HG03139 (cell line): ENCODE measurements at regions not wholly inside any gene's neighbourhood (a gene's known extent, or its start where the extent isn't known, plus 50 kb on each side); places are given as distances from the start of the nearest gene placed in this dataset.

Experiments
- ATAC-seq: cut with Tn5 transposase; IDR thresholded peaks from one replicate; pipeline ENCODE4 v1.9.1; 2021; ENCODE audit not compliant: unreplicated experiment

DNA sequence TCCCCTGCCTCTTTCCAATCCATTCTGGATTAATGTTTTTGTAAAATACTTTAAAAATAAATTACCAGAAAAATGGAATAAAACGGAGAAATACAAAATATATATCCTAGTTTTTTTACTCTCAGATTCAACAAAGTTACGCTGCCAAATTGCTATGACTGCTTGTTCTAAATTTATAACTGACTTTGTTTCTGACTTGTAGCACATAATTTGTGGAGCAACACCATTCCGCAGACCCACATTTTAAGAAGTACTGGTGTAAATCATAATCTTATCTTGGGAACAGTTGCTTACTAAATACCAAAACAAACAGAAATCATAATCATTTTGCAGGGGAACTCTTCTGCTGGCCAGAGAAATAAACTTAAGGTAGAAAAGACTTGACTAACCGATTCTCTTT is 339.4 kb upstream of the CBLB start:
- ATAC-seq = no peak

DNA sequence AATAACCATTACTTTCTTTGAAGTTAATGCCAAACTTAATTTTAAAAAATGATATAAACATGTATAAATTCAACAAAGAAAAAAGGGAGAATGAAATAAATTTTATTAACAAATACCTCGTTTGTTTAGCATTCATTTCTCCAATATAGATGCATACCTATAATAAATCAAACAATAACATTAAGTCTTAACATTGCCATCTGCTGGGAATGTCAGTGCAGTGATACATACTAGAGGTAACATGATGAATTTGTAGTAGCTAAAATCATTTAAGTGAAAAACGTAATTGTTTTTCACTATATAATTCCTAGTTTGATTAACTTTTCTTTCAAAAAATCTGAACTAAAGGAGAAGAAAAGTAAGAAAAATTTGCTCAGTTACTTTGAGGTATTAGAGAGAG is 340.2 kb upstream of the CBLB start:
- ATAC-seq = no peak

DNA sequence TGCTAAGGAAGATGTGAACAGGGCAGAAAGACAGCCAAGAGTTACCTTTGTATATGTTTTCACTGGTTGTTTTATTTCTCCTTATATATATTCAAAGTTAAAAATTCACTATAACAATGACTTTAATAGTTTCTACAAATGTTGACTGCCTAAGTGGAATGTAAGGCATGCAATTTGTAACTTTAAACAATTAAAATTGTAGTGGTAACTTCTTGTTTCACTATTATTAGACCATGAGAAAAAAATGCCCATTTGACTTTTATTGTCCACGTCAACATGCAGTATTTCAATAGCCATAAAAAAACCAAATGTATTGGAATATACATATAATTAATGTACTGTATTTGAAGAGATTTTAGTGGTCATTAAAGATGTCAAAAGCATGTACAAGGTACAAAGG is 340.7 kb upstream of the CBLB start:
- ATAC-seq = no peak

DNA sequence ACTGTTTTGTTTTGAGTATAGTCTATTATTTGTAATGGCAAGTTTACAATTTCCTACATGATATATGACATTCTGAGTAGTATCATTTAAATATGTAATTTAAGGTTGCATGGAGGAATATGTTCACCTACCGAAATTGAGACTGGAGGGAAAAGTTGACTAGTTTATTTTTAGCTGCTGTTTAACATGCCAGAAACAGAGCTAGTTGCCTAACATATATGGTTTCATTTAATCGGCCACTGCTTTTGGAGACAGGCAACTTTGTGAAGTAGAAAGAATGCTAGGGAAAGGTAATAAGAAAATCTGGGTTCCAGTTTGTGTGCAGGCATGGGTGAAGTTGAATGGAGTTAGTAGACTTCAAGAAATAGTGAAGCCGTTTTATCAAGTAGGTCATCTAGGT is 342.1 kb upstream of the CBLB start:
- ATAC-seq = no peak

DNA sequence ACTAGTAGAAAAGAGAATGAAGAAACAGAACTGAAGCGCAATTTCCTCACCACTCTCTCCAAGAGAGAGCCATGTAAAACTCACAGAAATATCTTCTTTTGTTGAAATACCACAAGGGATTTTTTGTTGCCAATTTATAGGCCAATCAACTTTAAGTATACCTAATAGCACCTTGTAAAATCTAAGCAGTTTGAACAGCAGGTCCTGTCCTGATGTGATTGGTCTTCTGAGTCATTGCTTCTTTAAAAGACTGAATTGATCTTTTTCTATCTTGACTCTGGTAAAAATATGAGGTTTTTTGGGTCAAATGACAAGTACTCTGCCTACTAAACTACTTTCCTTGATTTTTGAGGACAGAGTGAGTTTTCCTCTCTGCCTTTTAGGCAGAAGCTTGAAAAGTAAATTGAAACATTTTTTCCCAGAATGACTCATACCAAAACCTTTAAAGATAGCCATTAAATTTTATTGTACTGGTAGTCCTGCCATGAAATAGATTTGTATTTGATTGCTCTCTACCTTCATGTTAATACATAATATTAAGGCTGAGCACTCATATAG is 343.9 kb upstream of the CBLB start:
- ATAC-seq = no peak

DNA sequence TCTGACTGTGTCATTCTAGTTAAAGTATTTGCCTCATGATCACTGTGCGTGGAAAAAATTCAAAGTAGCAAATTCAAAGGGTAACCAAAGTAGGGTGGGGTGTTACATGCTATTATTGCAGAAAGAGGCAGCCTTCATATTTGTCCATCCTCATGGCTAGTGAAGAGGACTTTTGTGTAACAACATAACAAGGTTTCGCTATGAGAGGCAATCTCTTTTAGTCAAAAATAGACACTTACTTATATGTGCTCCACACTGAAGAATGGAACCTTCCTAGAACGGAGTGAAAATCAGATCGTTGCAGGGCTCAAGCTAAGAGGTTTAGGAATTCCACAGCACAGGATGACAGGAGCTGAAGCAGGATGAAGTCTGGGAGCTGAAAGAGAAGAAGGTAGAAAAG is 345.1 kb upstream of the CBLB start:
- no peak for ATAC-seq

DNA sequence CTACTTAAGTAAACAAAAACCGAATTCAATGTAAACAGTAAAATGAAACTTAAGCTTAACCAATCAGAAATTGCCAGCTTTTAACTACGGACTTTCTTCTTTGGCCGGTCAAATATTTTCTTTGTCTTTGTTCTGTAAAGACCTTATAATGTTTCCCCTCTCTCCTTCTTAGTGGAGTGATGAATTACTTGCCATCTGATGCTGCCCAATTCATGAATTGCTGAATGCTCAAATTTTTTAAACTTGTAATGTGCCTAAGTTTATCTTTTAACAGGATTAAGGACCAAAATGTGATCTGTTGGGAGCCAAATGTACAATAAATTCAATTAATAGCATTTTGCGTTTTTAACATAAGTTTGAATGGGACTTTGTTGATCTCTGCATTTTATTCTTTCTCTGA is 345.8 kb upstream of the CBLB start:
- no peak for ATAC-seq

DNA sequence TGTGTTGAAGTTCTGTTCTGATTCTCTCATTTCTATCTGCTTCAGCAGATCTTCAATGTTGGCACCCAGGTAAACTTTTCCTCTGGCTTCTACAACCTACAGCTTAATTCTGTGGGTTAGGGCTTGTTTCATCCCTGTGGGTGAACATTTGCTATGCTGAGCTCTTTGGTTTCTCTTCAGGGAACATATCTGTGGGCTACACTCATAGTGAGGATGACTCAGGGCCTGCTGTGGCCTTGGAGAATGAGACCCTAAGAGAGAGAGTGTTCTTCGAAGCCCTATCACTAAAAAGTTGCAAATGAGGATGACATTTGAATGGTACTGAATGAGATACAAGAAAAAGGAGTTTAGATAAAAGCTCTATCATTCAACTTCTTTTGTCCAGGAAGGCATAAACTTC is 346.2 kb upstream of the CBLB start:
- no peak for ATAC-seq

DNA sequence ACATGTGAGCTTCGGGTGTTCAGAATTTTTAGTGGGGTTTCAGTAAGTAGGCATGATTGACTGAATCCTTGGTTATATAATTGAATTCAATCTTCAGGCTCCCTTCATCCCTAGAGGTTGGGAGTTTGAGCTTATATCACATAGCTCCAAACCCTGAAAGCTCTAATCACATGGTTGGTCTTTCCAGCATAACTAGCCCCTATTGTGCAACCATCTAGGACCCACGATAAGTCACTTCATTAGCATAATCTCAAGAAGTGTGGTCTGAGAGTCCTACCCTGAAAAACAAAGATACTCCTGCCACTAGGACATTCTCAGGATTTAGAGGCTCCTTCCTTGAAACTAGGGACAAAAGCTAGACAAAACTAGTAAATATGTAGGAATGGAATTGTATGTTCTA is 348.9 kb upstream of the CBLB start:
- ATAC-seq = no peak

DNA sequence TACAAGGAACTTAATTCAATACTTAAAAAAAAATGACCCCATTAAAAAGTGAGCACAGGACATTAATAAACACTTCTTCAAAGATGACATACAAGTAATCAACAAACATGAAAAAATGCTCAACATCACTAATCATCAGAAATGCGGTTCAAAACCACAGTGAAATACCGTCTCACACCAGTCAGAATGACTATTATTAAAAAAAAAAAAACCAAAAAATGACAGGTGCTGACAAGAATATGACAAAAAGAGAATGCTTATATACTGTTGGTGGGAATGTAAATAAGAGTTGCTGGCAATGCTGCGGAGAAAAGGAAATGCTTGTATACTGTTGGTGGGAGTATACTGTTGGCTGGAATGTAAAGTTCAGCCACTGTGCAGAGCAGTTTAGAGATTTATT is 358.3 kb upstream of the CBLB start:
- no peak for ATAC-seq

DNA sequence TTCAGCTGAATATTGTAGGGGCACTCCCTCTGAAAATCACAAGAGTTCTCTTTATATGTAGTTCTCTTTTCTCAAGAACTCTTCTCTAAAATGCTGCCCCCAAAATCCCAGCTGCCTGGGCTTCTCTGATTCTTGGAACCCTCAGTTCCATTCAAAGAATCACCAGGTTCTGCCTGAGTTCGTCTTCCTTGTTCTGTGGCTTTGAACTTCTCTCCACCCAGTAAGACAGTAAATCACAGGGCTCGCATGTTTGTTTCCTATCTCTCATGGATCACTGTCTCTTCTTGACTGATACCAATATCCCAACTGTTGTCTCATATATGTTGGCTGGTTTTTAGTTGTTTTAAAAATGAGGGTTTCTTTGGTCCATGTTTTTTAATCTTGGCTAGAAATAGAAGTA is 359.5 kb upstream of the CBLB start:
- ATAC-seq = no peak

DNA sequence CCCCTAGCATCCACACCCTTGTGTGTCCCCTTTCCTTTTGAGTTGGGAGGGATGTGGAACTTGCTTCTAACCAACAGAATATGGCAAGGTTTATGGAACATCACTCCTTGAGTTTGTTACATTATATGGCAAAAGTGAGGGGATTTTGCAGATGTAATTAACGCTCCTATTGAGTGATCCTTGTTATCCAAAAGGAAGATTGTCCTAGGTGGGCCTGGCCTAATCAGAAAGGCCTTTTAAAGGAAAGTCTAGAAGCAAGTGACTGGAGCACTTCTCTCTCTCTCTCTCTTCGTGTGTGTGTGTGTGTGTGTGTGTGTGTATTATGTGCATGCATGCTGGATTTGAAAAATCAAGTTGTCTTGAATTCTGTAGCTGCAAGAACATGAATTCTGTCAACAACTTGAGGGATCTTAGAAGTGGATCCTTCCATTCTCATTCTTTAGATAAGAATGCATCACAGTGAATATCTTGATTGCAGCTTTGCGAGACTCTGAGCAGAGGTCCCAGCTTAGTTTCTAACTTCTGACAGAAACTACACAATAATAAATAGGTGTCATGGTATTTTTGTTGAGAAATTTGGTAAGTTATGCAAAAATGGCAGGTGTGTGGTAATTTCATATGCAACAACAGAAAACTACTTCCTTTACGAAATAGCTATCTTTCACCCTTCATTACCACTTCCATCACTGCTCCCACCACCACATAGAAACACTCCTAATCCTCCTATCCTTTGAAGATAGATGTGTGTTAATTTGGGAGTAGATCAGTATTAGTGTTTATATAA is 360.9 kb upstream of the CBLB start:
- no peak for ATAC-seq

DNA sequence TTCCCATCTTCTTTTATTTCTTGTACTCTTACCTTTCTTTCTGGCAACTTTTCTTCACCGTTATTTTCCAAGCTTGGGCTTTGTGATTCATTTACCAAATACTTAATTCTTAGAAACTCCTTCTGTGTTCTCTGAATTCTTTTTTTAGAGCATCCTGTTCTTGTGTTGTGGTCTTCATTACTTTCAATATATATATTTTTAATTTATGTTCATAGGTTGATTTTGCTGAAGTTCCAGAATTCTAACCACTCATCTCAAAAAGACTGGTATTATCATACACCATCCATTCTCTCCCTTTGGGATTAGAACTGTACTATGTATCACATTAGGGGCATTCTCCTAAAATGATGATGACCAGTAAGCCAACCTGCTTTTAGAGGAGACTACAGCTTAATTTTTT is 362.3 kb upstream of the CBLB start:
- ATAC-seq = no peak

DNA sequence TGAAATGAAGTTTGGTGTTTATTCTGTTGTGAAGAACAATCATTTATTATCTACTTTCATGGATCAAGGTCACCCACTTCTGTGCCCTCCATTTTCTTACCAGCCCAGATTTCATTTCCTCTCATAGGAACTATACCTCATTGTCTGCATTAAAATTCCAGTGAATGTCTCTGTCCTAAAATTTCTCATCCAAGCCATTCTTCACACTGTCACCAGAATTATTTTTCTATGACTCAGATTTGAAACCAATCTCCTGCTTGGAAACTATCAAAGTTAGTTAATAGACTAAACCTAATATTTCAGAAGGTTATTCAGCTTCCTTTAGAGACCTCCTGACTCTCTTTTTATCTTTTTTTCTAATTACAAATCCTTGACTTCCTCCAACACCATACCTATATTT is 364.1 kb upstream of the CBLB start:
- no peak for ATAC-seq

DNA sequence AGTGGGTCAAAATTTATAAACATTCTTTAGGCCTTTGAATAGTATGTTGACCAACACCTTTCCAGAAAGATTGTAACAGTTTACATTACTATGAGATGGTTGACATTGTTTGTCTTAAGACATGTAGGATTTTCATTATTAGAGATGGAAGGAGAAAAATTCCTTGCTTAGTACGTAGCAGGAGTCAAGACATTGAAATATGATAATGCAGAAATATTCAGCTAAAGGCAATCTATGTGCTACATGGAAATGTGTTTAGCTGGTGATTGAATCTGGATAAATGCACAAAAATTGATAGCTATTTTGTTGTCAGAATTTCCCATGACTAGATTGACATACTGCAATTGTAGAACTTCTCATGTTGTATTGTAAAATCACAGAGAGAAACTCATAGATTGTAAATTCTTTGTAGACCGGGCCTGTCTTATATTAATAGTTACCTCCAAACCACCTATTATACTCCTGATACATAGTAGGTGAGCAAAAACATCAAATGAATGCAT is 370.4 kb upstream of the CBLB start:
- ATAC-seq = no peak

DNA sequence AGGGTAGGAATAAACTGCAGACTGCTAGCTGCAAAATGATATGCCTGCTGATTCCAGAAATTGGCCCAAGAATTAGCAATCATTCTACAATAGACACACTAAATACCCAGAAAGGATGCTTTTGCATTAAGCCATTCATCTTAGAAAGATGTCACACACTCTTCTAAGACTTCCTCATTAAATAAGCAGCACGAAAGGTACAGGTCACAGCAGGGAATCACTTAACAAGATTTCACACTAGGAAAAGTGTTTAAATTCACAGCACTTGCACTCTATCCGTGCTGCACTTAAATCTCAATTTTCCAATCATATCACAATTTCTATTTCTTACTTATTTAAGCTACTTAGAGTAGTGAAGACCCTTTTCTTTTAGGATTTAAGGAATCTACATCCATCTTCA is 372.8 kb upstream of the CBLB start:
- ATAC-seq = no peak

DNA sequence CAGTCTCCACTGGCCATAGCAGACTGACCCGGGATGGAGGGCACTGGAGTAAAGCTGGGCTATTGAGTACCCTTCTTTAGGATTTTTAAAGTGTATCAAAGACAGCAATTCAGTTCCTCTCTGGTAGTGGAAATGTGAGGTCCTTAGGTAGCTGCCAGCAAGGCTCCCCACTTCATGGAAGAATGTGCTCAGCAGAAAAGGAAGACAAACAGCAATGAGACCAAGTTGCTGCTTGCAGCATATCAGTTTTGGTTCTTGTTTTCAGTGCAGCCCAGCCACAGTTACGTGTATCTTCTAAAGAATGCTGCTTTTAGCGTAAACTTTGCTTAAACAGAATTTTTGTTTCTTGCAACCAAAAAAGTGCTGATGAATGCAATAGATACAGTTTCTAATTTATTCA is 374.0 kb upstream of the CBLB start:
- no peak for ATAC-seq

DNA sequence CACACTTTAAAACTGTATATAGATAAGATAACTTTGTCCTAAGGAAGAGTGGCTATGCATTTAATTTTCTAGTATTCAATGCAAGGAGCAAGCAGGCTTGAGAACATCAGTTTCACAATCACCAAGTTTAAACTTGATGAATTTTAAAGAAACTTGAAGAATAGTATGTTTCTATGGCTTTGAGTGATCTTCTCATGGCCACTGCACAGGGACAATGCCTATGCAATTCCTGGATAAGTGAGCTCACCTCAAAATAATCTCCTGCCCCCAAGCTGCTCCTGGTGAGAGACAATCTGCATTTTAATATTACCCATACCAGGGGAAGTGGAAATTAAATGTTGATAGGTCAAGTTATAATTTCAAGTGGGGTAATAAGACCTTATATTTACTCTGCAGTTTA is 376.6 kb upstream of the CBLB start:
- ATAC-seq = no peak

DNA sequence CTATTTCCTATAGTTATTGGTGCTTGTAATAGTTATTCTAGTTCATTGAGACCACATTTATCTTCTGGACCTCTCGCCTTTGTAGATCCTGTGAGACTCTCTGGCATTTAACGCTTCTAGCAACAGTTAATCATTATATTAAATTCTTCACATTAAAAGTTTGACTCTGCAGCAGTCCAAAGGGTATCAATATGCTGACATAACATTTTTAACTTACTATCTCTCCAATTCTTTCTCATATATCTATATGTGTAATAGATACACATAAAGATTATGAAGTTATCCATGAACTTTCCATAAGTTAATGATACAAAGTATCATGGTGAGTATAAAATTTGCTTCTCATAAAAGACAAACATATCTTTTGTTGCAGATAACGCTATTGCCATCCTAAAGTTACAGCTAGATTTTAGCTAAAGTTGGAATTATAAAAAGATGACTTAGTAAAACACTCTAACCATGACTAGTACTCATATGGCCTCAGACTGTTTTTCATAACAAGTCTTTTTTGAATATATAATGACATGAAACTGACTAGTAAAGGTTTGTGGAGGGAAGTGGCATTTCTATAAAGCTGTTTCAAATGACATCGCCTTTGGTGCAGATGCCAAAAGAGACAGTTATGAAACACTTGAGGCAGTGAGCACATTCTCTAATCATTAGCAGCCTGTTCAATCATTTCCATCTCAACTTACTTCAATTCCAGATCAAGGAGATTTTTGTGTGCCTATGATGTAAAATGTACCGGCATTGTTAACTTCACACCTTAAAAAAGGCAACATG is 379.3 kb upstream of the CBLB start:
- peak; percentile 56 for ATAC-seq

DNA sequence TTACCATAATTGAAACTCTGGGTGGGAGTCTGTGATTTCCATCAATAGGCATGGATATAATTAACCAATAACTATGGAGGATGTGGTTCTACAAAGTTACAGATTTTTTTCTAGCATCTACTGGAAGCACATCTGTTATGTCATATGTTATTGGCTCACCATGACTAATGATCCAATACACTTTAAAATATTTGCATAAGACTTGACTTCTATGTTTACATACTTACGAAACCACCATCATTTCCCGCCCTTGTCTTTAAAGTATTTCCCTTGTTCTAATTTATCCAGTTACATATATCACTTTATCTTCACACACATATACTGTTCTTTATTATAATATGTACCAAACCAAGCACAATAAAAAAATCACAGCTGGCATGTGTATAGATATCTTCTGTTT is 380.3 kb upstream of the CBLB start:
- ATAC-seq = no peak

DNA sequence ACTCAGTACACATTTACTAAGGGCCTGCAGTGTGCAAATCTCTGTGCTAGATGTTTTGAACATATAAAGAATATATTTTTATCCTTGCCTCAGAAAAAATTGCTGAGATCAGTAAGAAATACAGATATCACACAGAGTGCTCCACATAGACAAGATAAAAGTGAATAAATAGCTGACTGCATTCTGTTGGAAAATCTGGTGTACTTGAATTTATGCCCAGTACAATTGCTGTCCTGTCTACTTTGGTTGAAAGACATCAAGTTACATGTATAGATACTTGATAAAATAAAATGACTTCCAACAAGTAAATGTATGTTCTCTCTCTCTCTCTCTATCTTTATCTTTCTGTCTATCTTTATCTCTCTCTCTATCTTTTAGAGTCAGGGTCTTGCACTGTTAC is 381.2 kb upstream of the CBLB start:
- no peak for ATAC-seq
